ENCODE measurements at regions not wholly inside any gene's neighbourhood (a gene's known extent, or its start where the extent isn't known, plus 50 kb on each side); places are given as distances from the start of the nearest gene placed in this dataset.

- Mint-ChIP-seq H3K27ac (ENCODE audit: unreplicated experiment) (no peak overlapping the region), H3K9me3 (ENCODE audit: unreplicated experiment) (no peaks in the 10 kb centered on the region), H3K4me3 (ENCODE audit: unreplicated experiment) (no peak overlapping the region), H3K27me3 (ENCODE audit: unreplicated experiment) (no peaks in the 10 kb centered on the region), H3K36me3 (ENCODE audit: unreplicated experiment) (peaks cover 7% of the 10 kb centered on the region), H3K4me1 (ENCODE audit: low read depth, unreplicated experiment) (no peaks in the 10 kb centered on the region)
- no peak for TF ChIP-seq CTCF (IDR thresholded peaks at IDR 0.05; ENCODE audit: partially characterized antibody, unreplicated experiment)
- DNase-seq: no peak
These were observed 354.4 kb downstream of the FRK start for GRCh38 chr6:115706324-115706723.

GRCh38 chr6:115704028-115704427 is 356.7 kb downstream of the FRK start:
- DNase-seq: no peak
- Mint-ChIP-seq H3K27ac (ENCODE audit: unreplicated experiment) (no peak overlapping the region), H3K4me3 (ENCODE audit: unreplicated experiment) (no peak overlapping the region), H3K36me3 (ENCODE audit: unreplicated experiment) (peaks cover 7% of the 10 kb centered on the region), H3K27me3 (ENCODE audit: unreplicated experiment) (no peaks in the 10 kb centered on the region), H3K9me3 (ENCODE audit: unreplicated experiment) (no peaks in the 10 kb centered on the region), H3K4me1 (ENCODE audit: low read depth, unreplicated experiment) (no peaks in the 10 kb centered on the region)
- TF ChIP-seq CTCF (IDR thresholded peaks at IDR 0.05; ENCODE audit: partially characterized antibody, unreplicated experiment): no peak

GRCh38 chr6:115691433-115691832 is 369.3 kb downstream of the FRK start:
- Mint-ChIP-seq H3K4me3 (ENCODE audit: unreplicated experiment) (no peak overlapping the region), H3K9me3 (ENCODE audit: unreplicated experiment) (no peaks in the 10 kb centered on the region), H3K27ac (ENCODE audit: unreplicated experiment) (no peak overlapping the region), H3K4me1 (ENCODE audit: low read depth, unreplicated experiment) (no peaks in the 10 kb centered on the region), H3K36me3 (ENCODE audit: unreplicated experiment) (no peaks in the 10 kb centered on the region), H3K27me3 (ENCODE audit: unreplicated experiment) (no peaks in the 10 kb centered on the region)
- no peak for DNase-seq
- no peak for TF ChIP-seq CTCF (IDR thresholded peaks at IDR 0.05; ENCODE audit: partially characterized antibody, unreplicated experiment)

- Mint-ChIP-seq H3K4me1 (ENCODE audit: low read depth, unreplicated experiment) (no peaks in the 10 kb centered on the region), H3K27ac (ENCODE audit: unreplicated experiment) (no peak overlapping the region), H3K4me3 (ENCODE audit: unreplicated experiment) (no peak overlapping the region), H3K9me3 (ENCODE audit: unreplicated experiment) (no peaks in the 10 kb centered on the region), H3K27me3 (ENCODE audit: unreplicated experiment) (no peaks in the 10 kb centered on the region), H3K36me3 (ENCODE audit: unreplicated experiment) (no peaks in the 10 kb centered on the region)
- DNase-seq: no peak
- no peak for TF ChIP-seq CTCF (IDR thresholded peaks at IDR 0.05; ENCODE audit: partially characterized antibody, unreplicated experiment)
These were observed 369.8 kb downstream of the FRK start for GRCh38 chr6:115690854-115691253.

- TF ChIP-seq CTCF (IDR thresholded peaks at IDR 0.05; ENCODE audit: partially characterized antibody, unreplicated experiment): no peak
- H3K4me3 Mint-ChIP-seq (ENCODE audit: unreplicated experiment): no peak overlapping the region
- H3K9me3 Mint-ChIP-seq (ENCODE audit: unreplicated experiment): no peaks in the 10 kb centered on the region
- DNase-seq: no peak
- H3K27ac Mint-ChIP-seq (ENCODE audit: unreplicated experiment): no peak overlapping the region
- H3K4me1 Mint-ChIP-seq (ENCODE audit: low read depth, unreplicated experiment): no peaks in the 10 kb centered on the region
- no peaks in the 10 kb centered on the region for H3K27me3 Mint-ChIP-seq (ENCODE audit: unreplicated experiment)
- no peaks in the 10 kb centered on the region for H3K36me3 Mint-ChIP-seq (ENCODE audit: unreplicated experiment)
These were observed 378.5 kb downstream of the FRK start for GRCh38 chr6:115681978-115682775.
